Liver (tissue), 8 donors: ENCODE measurements at regions not wholly inside any gene's neighbourhood (a gene's known extent, or its start where the extent isn't known, plus 50 kb on each side); places are given as distances from the start of the nearest gene placed in this dataset.

Experiments
- DNase-seq: peaks from one replicate; pipeline ENCODE4 v3.0.0-alpha.2; 2017; ENCODE audit warnings: low spot score
- H3K27ac ChIP-seq, 2 donors: one replicate each; pipeline ENCODE4 v1.7.0; 2013; ENCODE audit warnings: inconsistent platforms in 2 of 2, low read length in 2 of 2, control low read depth in 1 of 2, low read depth in 1 of 2, mild to moderate bottlenecking in 1 of 2
- H3K27me3 ChIP-seq, 4 donors: one replicate each; pipeline versions ENCODE4 v1.6.1 to v1.7.0; 2013; ENCODE audit warnings: low read length in 3 of 4, inconsistent platforms in 1 of 4, mild to moderate bottlenecking in 1 of 4, moderate library complexity in 1 of 4; ENCODE audit not compliant: control insufficient read depth in 4 of 4, insufficient read depth in 4 of 4
- H3K36me3 ChIP-seq, 4 donors: one replicate each; pipeline versions ENCODE4 v1.6.1 to v1.7.0; 2013; ENCODE audit warnings: low read length in 3 of 4, mild to moderate bottlenecking in 3 of 4, low read depth in 1 of 4, moderate library complexity in 1 of 4; ENCODE audit not compliant: control insufficient read depth in 4 of 4, insufficient read depth in 3 of 4
- H3K4me1 ChIP-seq, 4 donors: one replicate each; pipeline versions ENCODE4 v1.6.1 to v1.7.0; 2013; ENCODE audit warnings: low read length in 3 of 4, mild to moderate bottlenecking in 3 of 4, moderate library complexity in 1 of 4; ENCODE audit not compliant: control insufficient read depth in 4 of 4, insufficient read depth in 4 of 4
- H3K4me3 ChIP-seq, 3 donors: one replicate each; pipeline versions ENCODE4 v1.6.1 to v1.7.0; 2013; ENCODE audit warnings: low read length in 3 of 3, control low read depth in 1 of 3, low read depth in 1 of 3, mild to moderate bottlenecking in 1 of 3
- H3K9ac ChIP-seq, 2 donors: one replicate each; pipeline ENCODE4 v1.7.0; 2013; ENCODE audit warnings: low read length in 2 of 2, mild to moderate bottlenecking in 2 of 2, moderate library complexity in 2 of 2, control low read depth in 1 of 2, low read depth in 1 of 2
- H3K9me3 ChIP-seq, 4 donors: one replicate each; pipeline versions ENCODE4 v1.6.1 to v1.7.0; 2013; ENCODE audit warnings: low read length in 3 of 4; ENCODE audit not compliant: control insufficient read depth in 4 of 4
- ATF3 ChIP-seq: IDR thresholded peaks from 2 replicates; pipeline ENCODE4 v1.6.1; 2016; ENCODE audit warnings: antibody characterized with exemption
- CTCF ChIP-seq: fragments of 150-350 bp; IDR thresholded peaks from 2 replicates; pipeline ENCODE4 v1.5.1; 2017; ENCODE audit warnings: improper control_type of control experiment, low read depth, low read length; ENCODE audit not compliant: missing input control
- EGR1 ChIP-seq, 2 donors: IDR thresholded peaks; 2 replicates each; pipeline ENCODE4 v1.6.1; 2016 to 2018; ENCODE audit warnings: antibody characterized with exemption in 2 of 2, low read depth in 2 of 2
- FOXA1 ChIP-seq: IDR thresholded peaks from 2 replicates; pipeline ENCODE4 v1.6.1; 2016; ENCODE audit warnings: antibody characterized with exemption
- FOXA2 ChIP-seq: IDR thresholded peaks from 2 replicates; pipeline ENCODE4 v1.6.1; 2016; ENCODE audit warnings: antibody characterized with exemption
- GABPA ChIP-seq, 2 donors: IDR thresholded peaks in 1 of 2; conservative IDR thresholded peaks in 1 of 2; 2 replicates each; pipeline ENCODE4 v1.6.1; 2016; ENCODE audit warnings: antibody characterized with exemption in 2 of 2, mild to moderate bottlenecking in 1 of 2, moderate library complexity in 1 of 2
- HNF4A ChIP-seq, 2 donors: conservative IDR thresholded peaks; 2 replicates each; pipeline ENCODE4 v1.6.1; 2016; ENCODE audit warnings: antibody characterized with exemption in 2 of 2, mild to moderate bottlenecking in 2 of 2
- HNF4G ChIP-seq: IDR thresholded peaks from 2 replicates; pipeline ENCODE4 v1.6.1; 2016; ENCODE audit warnings: antibody characterized with exemption
- JUND ChIP-seq, 2 donors: IDR thresholded peaks; 2 replicates each; pipeline ENCODE4 v1.6.1; 2016; ENCODE audit warnings: antibody characterized with exemption in 2 of 2
- MAX ChIP-seq: IDR thresholded peaks from 2 replicates; pipeline ENCODE4 v1.6.1; 2016; ENCODE audit warnings: antibody characterized with exemption
- NR2F2 ChIP-seq: IDR thresholded peaks from 2 replicates; pipeline ENCODE4 v1.6.1; 2016; ENCODE audit warnings: antibody characterized with exemption
- RAD21 ChIP-seq, 2 donors: IDR thresholded peaks; 2 replicates each; pipeline ENCODE4 v1.6.1; 2016; ENCODE audit warnings: antibody characterized with exemption in 2 of 2, mild to moderate bottlenecking in 2 of 2
- REST ChIP-seq: IDR thresholded peaks from 2 replicates; pipeline ENCODE4 v1.6.1; 2016; ENCODE audit warnings: antibody characterized with exemption, mild to moderate bottlenecking
- RXRA ChIP-seq, 2 donors: IDR thresholded peaks; 2 replicates each; pipeline ENCODE4 v1.6.1; 2017 to 2018; ENCODE audit warnings: antibody characterized with exemption in 2 of 2, mild to moderate bottlenecking in 1 of 2
- SP1 ChIP-seq: IDR thresholded peaks from 2 replicates; pipeline ENCODE4 v1.6.1; 2018; ENCODE audit warnings: antibody characterized with exemption, mild to moderate bottlenecking
- TAF1 ChIP-seq: conservative IDR thresholded peaks from 2 replicates; pipeline ENCODE4 v1.6.1; 2016; ENCODE audit warnings: antibody characterized with exemption, mild to moderate bottlenecking
- YY1 ChIP-seq: IDR thresholded peaks from 2 replicates; pipeline ENCODE4 v1.6.1; 2016; ENCODE audit warnings: antibody characterized with exemption, mild to moderate bottlenecking
- ZBTB33 ChIP-seq: IDR thresholded peaks from 2 replicates; pipeline ENCODE4 v1.6.1; 2016; ENCODE audit warnings: antibody characterized with exemption
- WGBS: extraction: QIAGEN DNeasy Blood & Tissue Kit; methylation state at CpG from one replicate; pipeline ENCODE4 v1.1.7; 2013; 5-methylcytosine and 5-hydroxymethylcytosine counted together
- donor health status: healthy.
- donor health status: healthy.
- donor health status: healthy.
- donor health status: healthy.
- donor health status: healthy.

GRCh38 chr4:116016201-116016600 is 902.8 kb upstream of the NDST4 start:
- H3K9me3 ChIP-seq: peaks cover 0 to 30% (median 16%) of the 10 kb centered on the region in 4 donors
- H3K36me3 ChIP-seq: no peaks in the 10 kb centered on the region
- no peaks in the 10 kb centered on the region for H3K27me3 ChIP-seq
- no peak for TF ChIP-seq NR2F2
- TF ChIP-seq TAF1: no peak
- TF ChIP-seq RAD21 (IDR thresholded peaks at IDR 0.05): no peak
- TF ChIP-seq ATF3: no peak
- TF ChIP-seq SP1: no peak
- TF ChIP-seq YY1: no peak
- no peak for TF ChIP-seq HNF4A (conservative IDR thresholded peaks at IDR 0.05)
- TF ChIP-seq FOXA2: no peak
- no peak for TF ChIP-seq ZBTB33
- TF ChIP-seq MAX: no peak
- no peak for TF ChIP-seq JUND (IDR thresholded peaks at IDR 0.05)
- TF ChIP-seq GABPA (IDR thresholded peaks at IDR 0.05 in 1 of 2, conservative IDR thresholded peaks at IDR 0.05 in 1 of 2): no peak
- no peak for TF ChIP-seq EGR1 (IDR thresholded peaks at IDR 0.05; ENCODE audit: low read depth in 2 of 2)
- no peak for TF ChIP-seq RXRA (IDR thresholded peaks at IDR 0.05)
- no peak for TF ChIP-seq HNF4G
- no peak for TF ChIP-seq CTCF
- TF ChIP-seq FOXA1: no peak
- no peak for TF ChIP-seq REST
- H3K9ac ChIP-seq: no peak overlapping the region
- 58% methylated on average over 3 of the region's 3 CpGs for WGBS
- no peak for DNase-seq
- no peak overlapping the region for H3K4me3 ChIP-seq
- H3K4me1 ChIP-seq: no peaks in the 10 kb centered on the region
- H3K27ac ChIP-seq: no peak overlapping the region
